DOHH2 (cell line): ENCODE measurements at regions not wholly inside any gene's neighbourhood (a gene's known extent, or its start where the extent isn't known, plus 50 kb on each side); places are given as distances from the start of the nearest gene placed in this dataset.

ENCODE experiments used
- H3F3A ChIP-seq: fragments of 200-600 bp; sonication (generic), shearing (Covaris generic); 2 replicates; pipeline ENCODE4 v1.6.0; 2016; ENCODE audit warnings: antibody characterized with exemption, mild to moderate bottlenecking; ENCODE audit not compliant: control insufficient read depth, insufficient read depth
- H3K27ac ChIP-seq: fragments of 200-600 bp; sonication (generic); 2 replicates; pipeline ENCODE4 v1.5.1; 2014; ENCODE audit warnings: low read depth, mild to moderate bottlenecking, low read length, moderate library complexity
- H3K27me3 ChIP-seq: fragments of 200-600 bp; sonication (generic); 2 replicates; pipeline ENCODE4 v1.6.1; 2014; ENCODE audit warnings: mild to moderate bottlenecking, low read length, mixed read lengths; ENCODE audit not compliant: control insufficient read depth
- H3K36me3 ChIP-seq: fragments of 200-600 bp; sonication (generic); 2 replicates; pipeline ENCODE4 v1.6.1; 2014; ENCODE audit warnings: mild to moderate bottlenecking, low read length, moderate library complexity, mixed read lengths; ENCODE audit not compliant: control insufficient read depth
- H3K4me1 ChIP-seq: fragments of 200-600 bp; sonication (generic); 2 replicates; pipeline ENCODE4 v1.6.1; 2014; ENCODE audit warnings: mild to moderate bottlenecking, low read length, mixed read lengths; ENCODE audit not compliant: control insufficient read depth
- H3K4me2 ChIP-seq: fragments of 200-600 bp; sonication (generic); 2 replicates; pipeline ENCODE4 v1.6.0; 2014; ENCODE audit warnings: mild to moderate bottlenecking, low read length, moderate library complexity
- H3K4me3 ChIP-seq: fragments of 200-600 bp; sonication (generic); 2 replicates; pipeline ENCODE4 v1.5.1; 2014; ENCODE audit warnings: mild to moderate bottlenecking, low read length, mixed read lengths
- H3K79me2 ChIP-seq: fragments of 200-600 bp; sonication (generic); 2 replicates; pipeline ENCODE4 v1.6.1; 2014; ENCODE audit warnings: mild to moderate bottlenecking, low read length, mixed read lengths; ENCODE audit not compliant: control insufficient read depth
- H3K9me2 ChIP-seq: fragments of 200-600 bp; sonication (generic); replicated peaks from 2 replicates; pipeline ENCODE4 v1.6.1; 2014; ENCODE audit warnings: mild to moderate bottlenecking, low read length, mixed read lengths; ENCODE audit not compliant: control insufficient read depth
- H3K9me3 ChIP-seq: fragments of 200-600 bp; sonication (generic); 2 replicates; pipeline ENCODE4 v1.6.1; 2014; ENCODE audit warnings: antibody characterized with exemption, low read length, mixed read lengths; ENCODE audit not compliant: control insufficient read depth, insufficient read depth
- H4K20me1 ChIP-seq: fragments of 200-600 bp; sonication (generic); 2 replicates; pipeline ENCODE4 v1.6.0; 2014; ENCODE audit warnings: low read depth, mild to moderate bottlenecking, antibody characterized with exemption, low read length, moderate library complexity; ENCODE audit not compliant: control insufficient read depth, insufficient read depth
- EZH2phosphoT487 ChIP-seq: fragments of 200-600 bp; sonication (generic); IDR thresholded peaks from 2 replicates; pipeline ENCODE4 v1.6.1; 2017; ENCODE audit warnings: borderline replicate concordance, mild to moderate bottlenecking, antibody characterized with exemption, low read length, moderate library complexity, mixed read lengths
- TF ChIP-seq, protein P1 (sequence below): fragments of 200-600 bp; sonication (generic); IDR thresholded peaks from one replicate; pipeline ENCODE4 v1.5.1; 2014; ENCODE audit warnings: antibody characterized with exemption, mild to moderate bottlenecking, low read depth, low read length; ENCODE audit not compliant: poor library complexity, severe bottlenecking

DNA sequence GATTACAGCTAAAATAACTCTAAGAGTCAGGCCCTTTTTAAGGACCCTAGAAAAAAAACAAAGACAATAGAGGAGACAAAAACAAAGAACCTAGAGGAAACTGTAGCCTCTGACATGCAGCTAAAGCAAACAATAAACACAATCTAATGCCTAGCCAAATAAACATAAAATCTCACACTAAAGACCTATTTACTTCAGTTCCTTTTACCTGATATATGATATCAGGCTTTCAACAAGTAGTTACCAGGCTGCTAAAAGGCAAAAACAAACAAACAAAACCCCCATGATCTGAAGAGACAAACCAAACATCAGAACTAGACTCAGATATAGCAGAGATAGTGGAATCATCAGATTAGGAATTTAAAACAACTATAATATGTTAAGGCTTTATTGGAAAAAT is 226.5 kb upstream of the POU5F2 start:
- Histone ChIP-seq H3K36me3 (no peaks in the 10 kb centered on the region), H3K79me2 (no peaks in the 10 kb centered on the region), H3K4me2 (no peak overlapping the region), H3K9me2 (no peaks in the 10 kb centered on the region), H3K4me1 (no peaks in the 10 kb centered on the region), H3K27me3 (no peaks in the 10 kb centered on the region), H3K4me3 (no peak overlapping the region), H3K9me3 (no peaks in the 10 kb centered on the region), H3F3A (no peaks in the 10 kb centered on the region), H3K27ac (no peak overlapping the region), H4K20me1 (no peaks in the 10 kb centered on the region)
- TF ChIP-seq, protein P1, sequence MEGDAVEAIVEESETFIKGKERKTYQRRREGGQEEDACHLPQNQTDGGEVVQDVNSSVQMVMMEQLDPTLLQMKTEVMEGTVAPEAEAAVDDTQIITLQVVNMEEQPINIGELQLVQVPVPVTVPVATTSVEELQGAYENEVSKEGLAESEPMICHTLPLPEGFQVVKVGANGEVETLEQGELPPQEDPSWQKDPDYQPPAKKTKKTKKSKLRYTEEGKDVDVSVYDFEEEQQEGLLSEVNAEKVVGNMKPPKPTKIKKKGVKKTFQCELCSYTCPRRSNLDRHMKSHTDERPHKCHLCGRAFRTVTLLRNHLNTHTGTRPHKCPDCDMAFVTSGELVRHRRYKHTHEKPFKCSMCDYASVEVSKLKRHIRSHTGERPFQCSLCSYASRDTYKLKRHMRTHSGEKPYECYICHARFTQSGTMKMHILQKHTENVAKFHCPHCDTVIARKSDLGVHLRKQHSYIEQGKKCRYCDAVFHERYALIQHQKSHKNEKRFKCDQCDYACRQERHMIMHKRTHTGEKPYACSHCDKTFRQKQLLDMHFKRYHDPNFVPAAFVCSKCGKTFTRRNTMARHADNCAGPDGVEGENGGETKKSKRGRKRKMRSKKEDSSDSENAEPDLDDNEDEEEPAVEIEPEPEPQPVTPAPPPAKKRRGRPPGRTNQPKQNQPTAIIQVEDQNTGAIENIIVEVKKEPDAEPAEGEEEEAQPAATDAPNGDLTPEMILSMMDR: no peak
- TF ChIP-seq EZH2phosphoT487: no peak

DNA sequence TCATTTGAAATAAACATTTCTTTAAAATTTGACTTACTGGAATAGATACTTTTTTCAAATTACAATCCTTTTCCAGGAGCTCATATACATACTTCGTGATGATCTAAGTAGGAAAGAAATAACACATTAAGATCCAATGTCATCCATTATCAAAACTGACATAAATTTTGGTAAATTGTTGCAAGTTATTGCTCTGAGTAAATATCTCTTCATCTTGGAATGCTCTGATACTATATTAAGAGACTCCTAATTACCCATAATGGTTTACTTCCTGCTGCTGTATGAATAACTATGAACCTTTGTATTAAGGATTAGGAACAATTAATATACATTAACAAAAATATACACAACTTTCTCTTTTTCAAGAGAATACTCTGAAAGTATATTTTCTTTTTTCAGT is 223.0 kb upstream of the POU5F2 start:
- TF ChIP-seq EZH2phosphoT487: no peak
- TF ChIP-seq, protein P1: no peak
- Histone ChIP-seq H3K27ac (no peak overlapping the region), H3F3A (no peaks in the 10 kb centered on the region), H3K27me3 (no peaks in the 10 kb centered on the region), H3K4me3 (no peak overlapping the region), H3K36me3 (no peaks in the 10 kb centered on the region), H3K79me2 (no peaks in the 10 kb centered on the region), H3K9me2 (no peaks in the 10 kb centered on the region), H4K20me1 (no peaks in the 10 kb centered on the region), H3K4me2 (no peak overlapping the region), H3K4me1 (no peaks in the 10 kb centered on the region), H3K9me3 (no peaks in the 10 kb centered on the region)

DNA sequence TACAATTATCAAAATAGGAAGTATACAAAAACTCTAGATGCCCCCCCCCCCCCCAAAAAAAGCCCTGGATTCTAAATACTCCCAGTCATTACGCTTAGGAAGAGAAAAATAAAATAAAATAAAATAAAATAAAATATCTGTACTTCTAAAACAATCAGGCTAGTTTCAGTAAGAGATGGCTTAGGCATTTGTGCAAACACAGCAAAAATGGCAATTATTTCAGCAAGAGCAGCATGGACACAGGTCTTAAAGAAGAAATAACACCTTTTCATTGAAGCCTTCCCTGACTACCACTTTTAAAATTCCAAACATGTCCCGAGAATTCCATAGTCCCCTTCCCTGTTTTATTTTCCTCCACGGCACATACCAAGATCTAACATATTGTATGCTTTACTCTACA is 218.6 kb upstream of the POU5F2 start:
- Histone ChIP-seq H4K20me1 (no peaks in the 10 kb centered on the region), H3K79me2 (no peaks in the 10 kb centered on the region), H3K4me3 (no peak overlapping the region), H3K4me2 (no peak overlapping the region), H3K27ac (no peak overlapping the region), H3K4me1 (no peaks in the 10 kb centered on the region), H3F3A (no peaks in the 10 kb centered on the region), H3K27me3 (no peaks in the 10 kb centered on the region), H3K36me3 (no peaks in the 10 kb centered on the region), H3K9me2 (no peaks in the 10 kb centered on the region), H3K9me3 (no peaks in the 10 kb centered on the region)
- no peak for TF ChIP-seq EZH2phosphoT487
- TF ChIP-seq, protein P1: no peak

DNA sequence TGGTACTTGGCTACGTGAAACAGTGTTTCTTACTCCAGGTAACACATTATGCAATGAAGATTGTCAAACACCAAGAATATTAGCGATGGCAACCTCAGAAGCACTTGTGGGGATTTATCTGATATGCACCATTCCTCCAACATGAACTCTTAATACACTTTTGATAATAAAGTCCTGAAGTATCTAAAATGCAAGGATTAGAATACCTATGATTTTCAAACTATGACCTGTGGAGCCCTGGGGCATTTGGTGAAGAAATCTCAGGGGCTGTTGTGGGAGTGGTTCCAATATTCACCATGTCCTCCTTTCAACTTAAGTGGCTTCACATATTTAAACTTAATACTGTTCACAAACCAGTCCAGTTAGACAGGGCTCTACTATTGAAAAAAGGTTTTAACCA is 214.6 kb upstream of the POU5F2 start:
- Histone ChIP-seq H3F3A (no peaks in the 10 kb centered on the region), H3K27me3 (no peaks in the 10 kb centered on the region), H3K4me2 (no peak overlapping the region), H3K27ac (no peak overlapping the region), H3K9me2 (no peaks in the 10 kb centered on the region), H4K20me1 (no peaks in the 10 kb centered on the region), H3K4me1 (no peaks in the 10 kb centered on the region), H3K4me3 (no peak overlapping the region), H3K36me3 (no peaks in the 10 kb centered on the region), H3K79me2 (no peaks in the 10 kb centered on the region), H3K9me3 (no peaks in the 10 kb centered on the region)
- TF ChIP-seq, protein P1: no peak
- no peak for TF ChIP-seq EZH2phosphoT487
